ENCODE measurements at regions not wholly inside any gene's neighbourhood (a gene's known extent, or its start where the extent isn't known, plus 50 kb on each side); places are given as distances from the start of the nearest gene placed in this dataset.

- TF ChIP-seq KDM1A (IDR thresholded peaks at IDR 0.05; ENCODE audit: low read depth) (no peak), POLR2A (IDR thresholded peaks at IDR 0.05; ENCODE audit: low read length) (no peak), CBX2 (IDR thresholded peaks at IDR 0.05; ENCODE audit: borderline replicate concordance, low read depth) (no peak), FOSB (CRISPR knock-in tag; IDR thresholded peaks at IDR 0.05) (no peak), PHF8 (IDR thresholded peaks at IDR 0.05; ENCODE audit: borderline replicate concordance, low read depth) (no peak), HDAC2 (IDR thresholded peaks at IDR 0.05) (no peak), FOSL2 (IDR thresholded peaks at IDR 0.05) (no peak), FOSL2 (CRISPR knock-in tag; IDR thresholded peaks at IDR 0.05) (no peak), NPAS2 (CRISPR knock-in tag; IDR thresholded peaks at IDR 0.05; ENCODE audit: borderline replicate concordance) (no peak), GATA3 (IDR thresholded peaks at IDR 0.05; ENCODE audit: borderline replicate concordance) (no peak), E2F6 (IDR thresholded peaks at IDR 0.05; ENCODE audit: borderline replicate concordance, low read depth) (no peak), ZFP36 (IDR thresholded peaks at IDR 0.05; ENCODE audit: borderline replicate concordance, partially characterized antibody) (no peak), POLR2AphosphoS2 (conservative IDR thresholded peaks at IDR 0.05; ENCODE audit: low read length) (no peak), JUN (IDR thresholded peaks at IDR 0.05) (no peak)
- TF ChIP-seq, protein P1, sequence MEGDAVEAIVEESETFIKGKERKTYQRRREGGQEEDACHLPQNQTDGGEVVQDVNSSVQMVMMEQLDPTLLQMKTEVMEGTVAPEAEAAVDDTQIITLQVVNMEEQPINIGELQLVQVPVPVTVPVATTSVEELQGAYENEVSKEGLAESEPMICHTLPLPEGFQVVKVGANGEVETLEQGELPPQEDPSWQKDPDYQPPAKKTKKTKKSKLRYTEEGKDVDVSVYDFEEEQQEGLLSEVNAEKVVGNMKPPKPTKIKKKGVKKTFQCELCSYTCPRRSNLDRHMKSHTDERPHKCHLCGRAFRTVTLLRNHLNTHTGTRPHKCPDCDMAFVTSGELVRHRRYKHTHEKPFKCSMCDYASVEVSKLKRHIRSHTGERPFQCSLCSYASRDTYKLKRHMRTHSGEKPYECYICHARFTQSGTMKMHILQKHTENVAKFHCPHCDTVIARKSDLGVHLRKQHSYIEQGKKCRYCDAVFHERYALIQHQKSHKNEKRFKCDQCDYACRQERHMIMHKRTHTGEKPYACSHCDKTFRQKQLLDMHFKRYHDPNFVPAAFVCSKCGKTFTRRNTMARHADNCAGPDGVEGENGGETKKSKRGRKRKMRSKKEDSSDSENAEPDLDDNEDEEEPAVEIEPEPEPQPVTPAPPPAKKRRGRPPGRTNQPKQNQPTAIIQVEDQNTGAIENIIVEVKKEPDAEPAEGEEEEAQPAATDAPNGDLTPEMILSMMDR (IDR thresholded peaks at IDR 0.05), result no peak
Observed at GRCh38 chr4:156503119-156503518, 468.5 kb downstream of the PDGFC start.

All from A549 (cell line).